ENCODE measurements at regions not wholly inside any gene's neighbourhood (a gene's known extent, or its start where the extent isn't known, plus 50 kb on each side); places are given as distances from the start of the nearest gene placed in this dataset.
A peak's percentile ranks its signal among the peaks of the same experiment; 100 is the strongest.

DNA sequence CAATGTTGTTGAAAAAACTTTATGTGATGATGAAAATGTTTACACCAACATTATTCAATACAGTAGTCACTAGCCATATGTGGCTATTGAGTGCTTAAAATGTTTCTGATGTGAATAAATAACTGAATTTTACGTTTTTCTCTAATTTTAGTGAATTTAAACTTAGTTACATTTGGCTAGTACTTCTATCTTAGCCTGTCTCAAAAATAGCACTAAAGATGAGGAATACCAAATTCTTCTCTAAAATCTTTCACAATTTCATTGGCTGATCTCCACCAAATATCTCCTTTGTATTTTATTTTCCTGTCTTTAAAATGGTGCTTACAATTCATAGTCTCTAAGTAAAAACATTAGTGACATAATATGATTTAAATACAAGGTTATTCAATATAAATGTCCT is 83.7 kb upstream of the RND3 start:
- DNase-seq: no peak

DNA sequence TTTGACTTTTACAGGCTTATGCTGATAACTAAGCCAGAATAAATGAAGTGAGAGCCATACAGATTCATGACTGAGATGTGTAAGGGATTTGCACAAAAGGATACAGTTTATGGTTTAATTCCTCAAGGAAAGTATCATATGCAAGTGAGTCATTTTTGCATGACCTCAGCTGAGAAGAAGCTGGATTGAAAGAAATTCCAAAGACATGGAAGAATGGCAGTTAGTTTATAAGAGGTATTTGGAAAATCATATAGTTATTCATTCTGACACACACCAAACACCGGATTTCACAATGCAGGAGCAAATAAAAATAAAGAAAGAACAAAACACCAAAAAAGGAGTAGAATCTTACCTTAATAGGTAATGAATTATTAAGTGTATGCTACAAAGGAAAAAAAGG is 83.2 kb upstream of the RND3 start:
- peak; percentile 96 for DNase-seq

DNA sequence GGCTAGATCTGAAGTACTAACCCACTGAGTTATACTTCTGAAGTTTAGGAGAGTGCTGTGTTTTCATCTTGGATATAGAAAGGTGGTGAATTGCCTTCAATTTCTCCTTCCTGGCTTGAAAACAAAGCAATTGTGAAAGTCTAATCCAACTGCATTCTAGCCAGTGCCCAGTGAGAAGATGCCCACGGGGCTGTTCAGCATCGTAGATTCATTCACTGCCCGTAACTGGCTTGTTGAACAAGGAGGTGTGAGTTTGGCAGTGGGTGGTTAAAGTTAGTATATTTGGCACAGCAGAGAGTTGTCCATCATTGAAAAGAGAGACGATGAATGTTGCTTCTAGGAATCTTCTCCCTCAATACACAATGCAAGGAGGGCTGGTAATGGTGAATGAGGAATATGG is 82.3 kb upstream of the RND3 start:
- no peak for DNase-seq

DNA sequence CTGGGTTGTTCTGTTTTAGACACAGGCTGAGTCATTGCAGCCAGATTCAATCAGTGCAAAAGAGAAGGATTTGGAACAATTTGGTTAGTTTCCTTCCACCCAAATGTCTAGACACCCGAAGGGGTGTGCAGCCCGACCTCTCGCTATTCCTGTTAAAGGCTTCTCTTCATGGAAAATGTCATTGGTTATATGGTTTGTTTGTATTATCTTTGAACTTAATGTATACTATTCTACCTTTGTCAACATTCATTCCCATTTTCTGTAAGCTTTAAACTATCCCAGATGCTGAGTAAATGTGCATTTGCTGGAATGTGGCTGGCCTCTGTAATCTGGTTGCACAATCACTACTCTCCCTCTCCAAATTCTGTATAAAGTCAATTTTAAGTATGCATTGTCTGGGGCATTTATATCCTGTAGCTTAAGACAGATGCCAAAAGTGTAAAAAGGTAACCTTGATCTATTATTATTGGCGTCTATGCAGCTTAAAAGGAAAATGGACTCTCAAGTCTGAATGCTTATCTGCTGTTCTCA is 80.4 kb upstream of the RND3 start:
- DNase-seq: peak; percentile 86

DNA sequence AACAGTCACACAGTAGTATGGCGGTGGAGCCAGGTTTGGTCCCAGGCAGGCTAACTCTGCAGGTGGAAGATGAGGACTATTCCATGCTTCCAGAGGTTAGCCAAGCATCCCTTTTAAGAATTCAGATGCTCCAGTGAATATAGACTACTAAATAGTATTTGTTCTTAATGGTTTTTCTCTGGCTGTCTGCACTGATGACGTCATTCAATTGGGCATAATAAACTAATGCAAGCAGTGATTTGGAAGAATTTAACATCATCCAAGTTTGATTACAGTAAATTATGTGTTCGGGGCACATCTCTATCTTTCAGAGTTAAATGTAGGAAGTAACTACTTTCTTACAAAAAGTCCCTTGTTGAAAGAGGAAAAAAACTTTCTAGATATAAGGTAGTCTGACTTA is 78.8 kb upstream of the RND3 start:
- DNase-seq: no peak

DNA sequence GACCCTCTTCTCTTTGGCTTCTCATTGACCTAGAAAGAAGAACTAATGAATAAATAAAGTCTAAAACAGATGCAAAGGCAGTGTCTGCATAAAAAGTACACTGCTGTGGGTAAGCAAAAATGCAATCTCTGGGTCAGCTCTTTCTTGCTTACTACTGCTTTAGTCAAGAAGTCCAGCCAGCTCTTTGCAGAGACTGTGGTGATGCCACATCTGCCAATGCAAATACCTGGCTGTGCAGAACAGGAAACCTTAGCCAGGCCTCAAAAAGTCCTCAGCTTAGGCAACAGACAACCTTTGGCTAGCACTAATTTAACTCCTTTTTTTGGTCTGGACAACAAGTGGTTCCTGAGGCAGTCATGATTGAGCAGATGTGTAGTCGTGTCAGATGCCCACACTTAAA is 73.6 kb upstream of the RND3 start:
- no peak for DNase-seq

DNA sequence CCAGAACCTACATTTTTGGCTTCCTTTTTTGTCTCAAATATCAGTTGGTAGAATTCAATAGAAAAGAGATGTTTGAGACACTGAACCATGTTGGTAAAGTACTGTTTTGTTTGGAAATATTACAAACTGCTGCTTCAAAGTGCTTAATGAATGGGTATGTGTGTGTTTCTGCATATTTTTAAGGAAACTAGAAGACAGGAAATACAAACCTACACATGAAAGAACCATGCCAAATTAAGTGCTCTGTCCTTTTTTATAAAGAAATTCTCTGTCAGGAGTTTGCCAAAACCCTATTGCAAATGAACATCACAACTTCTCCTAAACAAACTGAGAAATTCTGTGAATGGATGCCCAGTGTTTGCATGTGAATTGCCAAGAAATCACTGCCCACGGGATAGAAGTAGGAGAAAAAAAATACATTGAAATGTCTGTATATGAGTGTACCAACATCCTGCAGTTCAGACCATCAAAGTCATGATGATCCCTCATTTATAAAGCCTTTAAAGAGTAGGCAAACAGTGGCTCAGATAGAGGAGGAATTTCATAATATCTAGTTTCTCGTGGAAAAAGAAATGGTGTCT is 69.6 kb upstream of the RND3 start:
- no peak for DNase-seq

DNA sequence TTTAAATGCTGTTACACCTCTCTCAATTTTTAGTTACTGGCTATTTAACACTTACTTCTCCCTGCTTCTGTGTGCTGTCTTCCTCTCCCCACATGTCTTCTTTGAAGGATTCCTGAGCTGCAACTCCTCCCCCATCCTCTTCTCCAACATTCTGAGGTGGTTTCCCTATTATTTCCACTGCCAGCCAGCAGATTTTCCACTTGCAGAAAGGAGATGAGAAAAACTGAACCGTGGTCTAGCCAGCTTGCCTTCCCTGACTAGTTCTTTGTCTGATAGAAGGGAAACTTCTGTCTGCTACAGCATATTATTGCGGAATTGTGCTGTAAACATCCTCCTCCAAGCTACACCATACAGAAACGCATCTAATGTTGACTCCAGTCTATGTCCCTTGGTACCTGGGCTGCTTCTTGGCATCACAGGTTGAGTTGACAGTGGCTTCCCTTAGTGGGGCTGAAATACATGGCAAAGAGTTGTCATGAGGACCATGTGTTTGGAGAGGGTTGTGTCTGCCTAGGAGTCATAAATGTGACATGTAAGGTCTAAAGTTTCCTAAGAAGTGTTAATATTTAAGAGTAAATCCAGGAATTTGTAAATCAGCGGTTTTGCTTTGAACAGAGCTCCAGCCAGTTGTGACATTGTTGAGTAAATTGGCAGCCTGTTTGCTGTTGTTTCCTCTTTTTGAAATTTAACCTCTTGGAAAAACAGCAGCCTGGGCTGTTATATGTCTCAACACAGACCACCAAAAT is 68.3 kb upstream of the RND3 start:
- no peak for DNase-seq

DNA sequence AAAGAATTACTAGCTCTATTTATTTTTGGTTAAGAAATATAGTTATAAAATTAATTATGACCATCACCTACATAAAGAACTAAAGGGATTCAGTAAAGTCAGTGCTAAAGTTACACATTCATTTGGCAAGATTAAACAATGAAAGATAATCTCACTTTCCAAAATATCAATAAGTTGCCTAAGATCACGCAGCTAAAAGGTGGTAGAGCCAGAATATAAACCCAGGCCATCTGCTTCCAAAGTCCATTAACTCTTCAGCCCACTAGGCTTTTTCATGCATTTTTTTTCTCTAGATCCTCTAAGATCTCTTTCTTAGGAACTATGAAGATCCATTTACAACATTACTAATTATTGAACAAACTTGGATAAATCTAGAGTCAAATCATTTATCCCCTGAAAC is 66.6 kb upstream of the RND3 start:
- no peak for DNase-seq

DNA sequence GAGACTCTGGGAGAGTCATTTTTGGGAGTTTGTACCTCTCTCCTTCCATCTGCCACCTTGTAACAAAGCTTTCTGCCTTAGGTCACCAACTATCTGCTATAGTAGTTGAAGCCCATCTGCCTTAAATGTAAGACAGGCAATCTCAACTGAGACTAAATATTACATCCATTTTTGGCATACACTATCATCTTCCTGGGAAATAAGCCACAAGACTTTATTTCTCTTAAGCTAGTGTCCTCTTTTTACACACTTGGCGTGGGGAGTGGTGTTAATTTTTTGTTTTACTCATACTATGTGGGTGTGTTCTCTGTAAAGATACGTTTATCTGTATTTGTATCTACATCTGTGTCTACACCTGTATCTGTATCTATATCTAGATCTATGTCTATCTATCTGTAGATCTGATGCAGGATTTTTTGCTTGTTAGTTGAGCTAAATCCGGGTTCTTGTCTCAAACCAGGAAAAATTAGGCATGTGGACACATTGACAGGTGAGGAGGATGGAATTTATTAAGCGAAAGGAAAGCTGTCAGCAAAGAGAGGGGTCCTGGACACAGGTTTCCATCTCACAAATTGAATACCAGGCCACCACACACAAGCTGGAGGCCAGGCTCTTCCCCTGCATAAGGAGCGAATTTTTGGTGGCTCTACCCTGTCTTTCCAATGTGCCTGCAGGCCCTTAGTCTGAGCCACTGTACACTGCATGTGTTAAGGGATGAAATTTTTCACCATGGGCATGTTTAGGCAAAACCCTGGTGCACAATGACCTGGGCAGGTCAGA is 64.8 kb upstream of the RND3 start:
- no peak for DNase-seq

DNA sequence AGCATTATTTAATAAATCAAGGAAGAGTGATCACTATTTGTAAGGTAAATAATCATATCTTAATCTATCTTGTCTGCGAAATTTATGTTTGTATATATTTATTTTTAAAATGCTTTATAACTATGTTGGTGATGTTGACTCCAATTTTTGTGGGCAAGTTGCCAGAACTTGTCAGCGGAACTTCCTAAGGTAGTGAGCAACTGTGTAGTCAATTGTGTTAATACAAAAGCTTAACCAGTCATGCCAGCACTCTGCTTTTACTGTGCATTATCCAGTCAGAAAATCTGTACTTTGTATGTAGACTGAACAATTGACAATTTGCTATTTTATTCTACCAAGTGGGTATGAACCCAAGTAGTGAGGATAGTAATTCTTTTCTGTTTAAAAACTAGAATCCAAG is 61.9 kb upstream of the RND3 start:
- no peak for DNase-seq

DNA sequence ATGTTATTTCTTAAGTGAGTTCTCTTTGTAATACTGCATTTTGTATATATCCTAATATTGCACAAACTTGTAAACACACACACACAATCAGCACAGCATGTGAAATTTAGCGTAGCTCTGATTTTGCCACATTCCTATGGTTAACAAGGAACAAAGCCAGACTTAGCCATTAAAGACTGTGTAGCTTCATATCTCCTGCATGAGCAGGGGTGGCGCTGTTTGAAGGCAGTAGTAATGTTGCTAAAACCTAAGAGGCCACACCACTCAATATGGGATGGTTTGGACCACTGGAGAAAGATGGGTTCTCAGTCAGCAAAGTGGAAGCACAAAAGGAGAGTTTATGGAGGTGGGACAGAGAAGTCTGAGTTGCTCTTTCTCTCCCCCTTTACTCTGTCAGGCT is 61.1 kb upstream of the RND3 start:
- DNase-seq: peak; percentile 31

DNA sequence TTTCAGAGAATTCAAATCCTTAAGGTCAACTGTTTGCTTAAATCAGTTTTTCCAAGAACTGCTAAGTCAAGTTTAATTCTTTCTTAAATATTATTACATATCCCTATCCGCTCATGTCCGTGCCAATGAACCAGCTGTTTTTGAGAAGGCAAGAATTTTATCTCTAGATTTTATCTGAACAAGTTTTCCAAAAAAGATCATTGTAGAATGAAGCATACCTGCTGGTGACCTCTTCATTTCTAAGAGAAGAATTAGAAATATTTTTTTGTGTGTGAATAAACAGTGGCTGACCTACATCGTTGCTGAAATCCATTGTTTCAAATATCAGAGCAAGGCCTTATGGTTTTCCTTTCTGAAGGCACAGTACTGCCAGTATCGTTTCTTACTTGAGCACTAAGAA is 58.4 kb upstream of the RND3 start:
- no peak for DNase-seq

DNA sequence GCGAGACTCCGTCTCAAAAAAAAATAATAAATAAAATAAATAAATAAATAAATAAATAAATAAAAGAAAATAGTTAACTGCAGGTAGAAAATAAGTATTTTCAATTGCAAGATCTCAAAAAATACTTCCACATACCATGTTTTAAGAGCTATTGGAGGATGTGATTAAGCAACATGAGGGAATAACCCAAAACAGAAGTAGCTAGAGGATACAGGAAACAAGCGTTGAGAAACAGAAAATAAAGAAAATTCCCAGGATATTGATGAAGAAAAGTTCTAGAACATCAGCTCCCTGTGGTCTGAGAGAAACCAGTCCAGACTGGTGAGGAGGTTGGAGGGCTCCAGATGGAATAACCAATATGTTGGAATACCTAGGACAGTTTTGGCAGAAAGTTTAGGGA is 57.3 kb upstream of the RND3 start:
- DNase-seq: no peak

DNA sequence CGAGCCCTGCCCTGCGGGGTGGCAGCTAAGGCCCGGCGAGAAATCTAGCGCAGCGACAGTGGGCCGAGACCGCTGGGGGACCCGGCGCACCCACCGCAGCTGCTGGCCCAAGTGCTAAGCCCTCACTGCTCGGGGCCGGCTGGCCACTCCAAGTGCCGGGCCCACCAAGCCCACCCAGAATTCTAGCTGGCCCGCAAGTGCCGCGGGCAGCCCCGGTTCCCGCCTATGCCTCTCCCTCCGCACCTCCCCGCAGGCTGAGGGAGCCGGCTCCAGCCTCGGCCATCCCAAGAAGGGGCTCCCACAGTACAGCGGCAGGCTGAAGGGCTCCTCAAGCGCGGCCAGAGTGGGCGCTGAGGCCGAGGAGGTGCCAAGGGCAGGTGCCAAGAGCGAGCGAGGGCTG is 55.2 kb upstream of the RND3 start:
- no peak for DNase-seq

DNA sequence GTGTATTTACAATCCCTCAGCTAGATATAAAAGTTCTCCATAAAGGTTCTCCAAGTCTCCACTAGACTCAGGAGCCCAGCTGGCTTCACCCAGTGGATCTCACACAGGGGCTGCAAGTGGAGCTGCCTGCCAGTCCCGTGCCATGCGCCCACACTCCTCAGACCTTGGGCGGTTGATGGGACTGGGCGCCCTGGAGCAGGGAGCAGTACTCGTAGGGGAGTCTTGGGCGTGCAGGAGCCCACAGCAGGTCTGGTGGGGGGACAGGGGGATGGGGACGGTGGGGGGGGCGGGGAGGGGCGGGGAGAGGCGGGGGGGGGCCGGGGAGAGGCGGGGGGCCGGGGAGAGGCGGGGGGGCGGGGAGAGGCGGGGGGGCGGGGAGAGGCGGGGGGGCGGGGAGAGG is 54.7 kb upstream of the RND3 start:
- DNase-seq: no peak

DNA sequence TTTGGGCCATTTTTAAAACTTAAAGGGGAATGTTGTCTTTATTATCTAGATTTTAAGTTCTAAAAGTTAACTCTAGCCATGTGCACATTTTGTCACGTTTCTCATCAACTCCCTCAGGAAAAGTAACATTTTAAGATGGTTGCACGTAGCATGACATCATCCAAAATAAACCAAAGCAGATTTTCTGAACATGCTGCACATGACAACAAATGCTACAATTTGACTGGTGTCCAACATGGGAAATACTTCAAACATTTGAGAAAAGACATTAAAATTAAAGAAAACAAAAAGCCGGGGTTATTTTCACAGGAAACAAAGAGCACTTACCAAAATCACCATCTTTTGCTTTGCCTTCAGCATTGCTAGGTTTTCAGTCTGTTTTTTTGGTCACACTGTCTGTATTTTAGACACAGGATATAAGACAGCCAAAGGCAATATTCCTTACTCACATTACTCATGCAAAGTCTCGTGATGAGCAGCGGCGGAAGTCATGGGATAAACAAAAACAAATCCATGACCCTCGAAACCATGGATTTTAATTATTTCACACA is 51.3 kb upstream of the RND3 start:
- peak; percentile 75 for DNase-seq
